ENCODE measurements at regions not wholly inside any gene's neighbourhood (a gene's known extent, or its start where the extent isn't known, plus 50 kb on each side); places are given as distances from the start of the nearest gene placed in this dataset.

- DNase-seq (ENCODE audit: low spot score): no peak
Measured at GRCh38 chr12:92581604-92582003, 121.2 kb upstream of the PLEKHG7 start.

GRCh38 chr12:92574911-92575570 lies 127.7 kb upstream of the PLEKHG7 start:
- DNase-seq (ENCODE audit: low spot score): no peak

GRCh38 chr12:92574051-92574783 lies 128.6 kb upstream of the PLEKHG7 start:
- no peak for DNase-seq (ENCODE audit: low spot score)

- DNase-seq (ENCODE audit: low spot score): no peak
Measured at GRCh38 chr12:92573104-92573503, 129.7 kb upstream of the PLEKHG7 start.

GRCh38 chr12:92571844-92572543 lies 130.8 kb upstream of the PLEKHG7 start:
- DNase-seq (ENCODE audit: low spot score): no peak

- DNase-seq (ENCODE audit: low spot score): no peak
Measured at GRCh38 chr12:92571169-92571568, 131.6 kb upstream of the PLEKHG7 start.

GRCh38 chr12:92570056-92570753 lies 132.6 kb upstream of the PLEKHG7 start:
- peak; percentile 17 for DNase-seq (ENCODE audit: low spot score)

- DNase-seq (ENCODE audit: low spot score): no peak
Measured at GRCh38 chr12:92568691-92569090, 134.1 kb upstream of the PLEKHG7 start.

GRCh38 chr12:92566448-92567019 lies 136.3 kb upstream of the PLEKHG7 start:
- no peak for DNase-seq (ENCODE audit: low spot score)

- DNase-seq (ENCODE audit: low spot score): no peak
Measured at GRCh38 chr12:92563819-92564218, 139.0 kb upstream of the PLEKHG7 start.

GRCh38 chr12:92562063-92562734 lies 140.6 kb upstream of the PLEKHG7 start:
- no peak for DNase-seq (ENCODE audit: low spot score)

GRCh38 chr12:92561543-92561899 lies 141.3 kb upstream of the PLEKHG7 start:
- no peak for DNase-seq (ENCODE audit: low spot score)

GRCh38 chr12:92560713-92561542 lies 141.9 kb upstream of the PLEKHG7 start:
- no peak for DNase-seq (ENCODE audit: low spot score)

GRCh38 chr12:92558806-92559205 lies 144.0 kb upstream of the PLEKHG7 start:
- DNase-seq (ENCODE audit: low spot score): no peak

GRCh38 chr12:92558215-92558773 lies 144.5 kb upstream of the PLEKHG7 start:
- DNase-seq (ENCODE audit: low spot score): no peak

GRCh38 chr12:92557422-92557724 lies 145.4 kb upstream of the PLEKHG7 start:
- DNase-seq (ENCODE audit: low spot score): no peak

GRCh38 chr12:92556637-92557421 lies 146.0 kb upstream of the PLEKHG7 start:
- DNase-seq (ENCODE audit: low spot score): no peak

- DNase-seq (ENCODE audit: low spot score): no peak
Measured at GRCh38 chr12:92556141-92556540, 146.6 kb upstream of the PLEKHG7 start.

- no peak for DNase-seq (ENCODE audit: low spot score)
Measured at GRCh38 chr12:92554158-92555073, 148.4 kb upstream of the PLEKHG7 start.

Data from hematopoietic multipotent progenitor cell treated with erythropoietin and hydrocortisone succinate and interleukin-3 and kit ligand, for 15 days (in vitro differentiated cells).